ENCODE measurements at regions not wholly inside any gene's neighbourhood (a gene's known extent, or its start where the extent isn't known, plus 50 kb on each side); places are given as distances from the start of the nearest gene placed in this dataset.

DNA sequence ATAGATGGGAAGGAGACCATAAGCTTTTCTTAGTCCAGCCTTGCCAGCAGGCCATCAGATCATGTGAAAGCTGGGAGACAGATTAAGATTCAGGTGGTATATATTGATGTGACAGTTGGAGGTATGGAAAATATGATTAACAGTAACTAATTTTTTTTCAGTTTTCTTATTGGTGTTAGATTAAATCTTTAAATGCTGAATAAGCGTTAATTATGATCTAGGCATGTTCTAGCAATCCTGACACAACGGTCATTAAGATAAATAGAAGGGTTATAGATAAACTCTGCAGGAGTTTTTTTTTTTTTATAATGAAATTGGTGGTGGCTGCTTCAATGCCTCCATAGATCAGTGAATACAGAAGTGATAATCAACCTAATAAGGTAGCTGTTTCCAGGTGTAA is 649.5 kb upstream of the TENM3 start:
- no peak for TF ChIP-seq POLR2A (IDR thresholded peaks at IDR 0.05; ENCODE audit: low read depth, low read length)
- no peak for TF ChIP-seq POLR2AphosphoS5 (IDR thresholded peaks at IDR 0.05; ENCODE audit: low read depth, low read length)
- TF ChIP-seq TAF1 (IDR thresholded peaks at IDR 0.05; ENCODE audit: borderline replicate concordance, low read depth, low read length) = no peak
